NCI-H2227 (cell line): ENCODE measurements at regions not wholly inside any gene's neighbourhood (a gene's known extent, or its start where the extent isn't known, plus 50 kb on each side); places are given as distances from the start of the nearest gene placed in this dataset.

ENCODE experiments used
- DNase-seq: peaks from one replicate; lab custom pipeline; 2025; ENCODE audit not compliant: unreplicated experiment; lab: John Stamatoyannopoulos, UW

GRCh38 chr1:93013145-93014065 is 52.1 kb upstream of the DIPK1A start:
- DNase-seq: no peak

- DNase-seq: no peak
Measured at GRCh38 chr1:93014168-93014567, 52.9 kb upstream of the DIPK1A start.

DNA sequence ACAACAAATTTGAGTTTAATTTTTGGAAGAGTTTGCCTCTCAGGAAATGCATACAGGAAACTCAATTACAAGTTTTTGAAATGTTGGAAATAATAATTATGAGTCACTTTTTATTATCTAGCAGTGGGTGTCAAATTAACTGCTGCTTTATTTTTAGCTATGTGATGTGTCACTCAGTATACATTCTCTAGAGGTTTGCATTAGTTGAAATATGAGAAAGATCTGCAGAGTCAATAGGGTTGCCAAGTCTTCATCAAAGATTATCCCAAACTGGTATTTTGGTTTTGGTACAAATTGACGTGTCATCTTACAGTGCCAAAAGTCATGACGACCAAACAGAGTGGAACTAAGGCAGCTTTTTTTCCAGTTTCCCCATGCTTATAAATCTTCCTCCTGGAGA is 54.3 kb upstream of the DIPK1A start:
- no peak for DNase-seq

GRCh38 chr1:93016171-93016570 is 54.9 kb upstream of the DIPK1A start:
- DNase-seq: no peak

DNA sequence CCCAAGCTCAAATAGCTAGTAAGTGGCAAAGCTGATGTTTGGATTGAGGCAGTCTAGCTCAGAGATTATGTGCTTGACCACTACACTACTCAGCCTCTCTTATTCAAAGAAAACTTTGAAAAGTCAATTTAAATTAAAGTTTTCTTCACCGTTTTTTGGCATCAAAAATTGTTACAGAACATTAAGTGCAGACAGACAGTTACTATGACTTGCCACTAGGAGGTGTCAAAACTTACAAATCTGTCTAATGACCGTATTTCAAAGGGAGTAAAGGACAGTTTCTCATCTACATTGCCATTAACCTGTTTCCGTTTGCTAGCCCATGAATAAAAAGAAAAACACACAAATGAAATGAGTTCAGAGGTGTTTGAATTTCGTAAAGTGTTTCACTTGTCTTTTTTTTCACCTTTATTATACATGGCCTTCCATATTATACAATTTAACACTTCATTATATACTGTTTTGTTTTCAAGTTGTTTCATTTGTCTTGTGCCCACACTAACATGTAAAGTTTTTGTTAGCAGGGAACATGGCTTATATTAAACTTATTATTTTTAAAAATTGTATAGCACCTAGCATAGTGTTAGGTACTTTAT is 57.4 kb upstream of the MTF2 start:
- DNase-seq: peak; percentile 65

- DNase-seq: no peak
Measured at GRCh38 chr1:93022580-93022979, 56.5 kb upstream of the MTF2 start.

DNA sequence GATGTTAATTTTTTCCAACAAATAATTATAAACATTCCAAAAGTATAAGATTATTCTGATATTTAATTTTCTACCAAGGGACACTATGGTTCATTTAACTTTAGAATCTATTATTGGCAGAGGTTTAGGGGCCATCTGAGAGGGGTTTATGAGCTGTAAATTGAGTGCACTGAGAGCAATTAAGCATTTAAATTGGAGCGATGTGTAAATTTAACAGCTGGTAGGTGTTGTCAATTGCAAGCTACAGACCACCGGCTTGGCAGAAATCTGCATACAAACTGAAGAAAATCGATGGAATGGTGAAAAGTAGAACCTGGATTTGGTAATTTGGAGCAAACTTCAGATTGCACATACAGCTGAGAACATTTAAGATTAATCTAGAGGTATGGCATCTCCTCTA is 55.8 kb upstream of the MTF2 start:
- no peak for DNase-seq

GRCh38 chr1:93025572-93025971 is 53.5 kb upstream of the MTF2 start:
- no peak for DNase-seq

- DNase-seq: no peak
Measured at GRCh38 chr1:93028542-93028941, 50.5 kb upstream of the MTF2 start.
